ENCODE measurements at regions not wholly inside any gene's neighbourhood (a gene's known extent, or its start where the extent isn't known, plus 50 kb on each side); places are given as distances from the start of the nearest gene placed in this dataset.

GRCh38 chr14:30805284-30805683, 69.1 kb upstream of the COCH start:
- Histone ChIP-seq H3K27me3 (ENCODE audit: insufficient read depth, low read length) (no peaks in the 10 kb centered on the region), H3K27ac (ENCODE audit: low read depth, low read length) (no peak overlapping the region), H3K79me2 (ENCODE audit: insufficient read depth, low read length) (no peaks in the 10 kb centered on the region), H3K4me1 (ENCODE audit: control insufficient read depth in 1 of 2, insufficient read depth in 2 of 2, low read length in 2 of 2) (no peaks in the 10 kb centered on the region), H3K4me2 (ENCODE audit: low read length) (no peak overlapping the region), H3K9me2 (ENCODE audit: insufficient read depth) (no peaks in the 10 kb centered on the region), H3K4me3 (replicated peaks in 1 of 2; ENCODE audit: low read depth in 1 of 2, low read length in 2 of 2) (no peak overlapping the region), H2AFZ (ENCODE audit: low read depth, low read length, poor library complexity, severe bottlenecking) (no peak overlapping the region), H3K9me3 (ENCODE audit: control insufficient read depth in 1 of 2, insufficient read depth in 1 of 2, low read depth in 1 of 2, low read length in 2 of 2) (no peaks in the 10 kb centered on the region), H3K36me3 (ENCODE audit: control insufficient read depth in 1 of 2, insufficient read depth in 2 of 2, low read length in 2 of 2) (no peaks in the 10 kb centered on the region), H4K20me1 (ENCODE audit: insufficient read depth) (no peaks in the 10 kb centered on the region), H3K9ac (ENCODE audit: low read length) (no peak overlapping the region)
- POLR2A ChIA-PET: no interaction called here
- CTCF ChIA-PET: no interaction called here
- intact Hi-C loops (cut with micrococcal nuclease): no loop called here
- ATAC-seq: no peak
- DNase-seq (ENCODE audit: low read depth, low spot score): no peak
- RAD21 ChIA-PET (ENCODE audit: low non-redundant PET in 1 of 2, low total read pairs in 2 of 2, uncharacterized antibody in 2 of 2, unreplicated experiment in 2 of 2): no interaction called here
- BruUV-seq (replicated peaks): no TSS peak
- no peak for TF ChIP-seq RAD21 (IDR thresholded peaks at IDR 0.05; ENCODE audit: low read depth)
- TF ChIP-seq CEBPB (IDR thresholded peaks at IDR 0.05; ENCODE audit: low read depth): no peak
- no peak for TF ChIP-seq EGR1 (IDR thresholded peaks at IDR 0.05; ENCODE audit: low read depth)

DNA sequence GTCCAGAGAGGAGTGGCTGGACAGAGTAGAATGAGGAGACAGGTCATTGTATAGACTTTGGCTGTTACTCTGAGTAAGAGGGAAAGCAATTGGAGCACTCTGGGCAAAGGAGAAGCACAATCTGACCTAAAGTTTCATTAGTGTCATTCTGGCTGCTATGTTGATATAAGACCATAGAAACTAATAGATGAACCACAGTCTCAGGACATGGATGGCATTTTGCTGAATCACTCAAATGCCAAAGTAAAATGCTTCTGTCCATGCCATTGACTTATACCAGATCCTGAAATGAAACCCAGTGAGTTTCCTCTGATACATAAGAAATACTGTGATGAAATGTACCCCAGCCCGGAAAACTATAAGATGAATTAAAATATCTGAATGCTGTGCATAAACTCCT, 65.8 kb upstream of the COCH start:
- ATAC-seq (no peak), DNase-seq (ENCODE audit: low read depth, low spot score) (no peak)
- ChIA-PET RAD21 (ENCODE audit: low non-redundant PET in 1 of 2, low total read pairs in 2 of 2, uncharacterized antibody in 2 of 2, unreplicated experiment in 2 of 2) (no interaction called here), POLR2A (no interaction called here), CTCF (no interaction called here)
- Histone ChIP-seq H4K20me1 (ENCODE audit: insufficient read depth) (no peaks in the 10 kb centered on the region), H3K9me3 (ENCODE audit: control insufficient read depth in 1 of 2, insufficient read depth in 1 of 2, low read depth in 1 of 2, low read length in 2 of 2) (no peaks in the 10 kb centered on the region), H3K79me2 (ENCODE audit: insufficient read depth, low read length) (no peaks in the 10 kb centered on the region), H3K4me2 (ENCODE audit: low read length) (no peak overlapping the region), H3K4me1 (ENCODE audit: control insufficient read depth in 1 of 2, insufficient read depth in 2 of 2, low read length in 2 of 2) (no peaks in the 10 kb centered on the region), H3K9ac (ENCODE audit: low read length) (no peak overlapping the region), H2AFZ (ENCODE audit: low read depth, low read length, poor library complexity, severe bottlenecking) (peak overlapping the region; percentile 2), H3K27me3 (ENCODE audit: insufficient read depth, low read length) (no peaks in the 10 kb centered on the region), H3K36me3 (ENCODE audit: control insufficient read depth in 1 of 2, insufficient read depth in 2 of 2, low read length in 2 of 2) (no peaks in the 10 kb centered on the region), H3K9me2 (ENCODE audit: insufficient read depth) (no peaks in the 10 kb centered on the region), H3K27ac (ENCODE audit: low read depth, low read length) (no peak overlapping the region), H3K4me3 (replicated peaks in 1 of 2; ENCODE audit: low read depth in 1 of 2, low read length in 2 of 2) (no peak overlapping the region)
- no TSS peak for BruUV-seq (replicated peaks)
- no peak for TF ChIP-seq SIN3A (IDR thresholded peaks at IDR 0.05; ENCODE audit: low read depth)
- TF ChIP-seq JUND (IDR thresholded peaks at IDR 0.05): no peak
- TF ChIP-seq CBX3 (IDR thresholded peaks at IDR 0.05; ENCODE audit: low read depth): no peak
- TF ChIP-seq, protein P1, sequence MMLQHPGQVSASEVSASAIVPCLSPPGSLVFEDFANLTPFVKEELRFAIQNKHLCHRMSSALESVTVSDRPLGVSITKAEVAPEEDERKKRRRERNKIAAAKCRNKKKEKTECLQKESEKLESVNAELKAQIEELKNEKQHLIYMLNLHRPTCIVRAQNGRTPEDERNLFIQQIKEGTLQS (IDR thresholded peaks at IDR 0.05): no peak
- TF ChIP-seq YY1 (IDR thresholded peaks at IDR 0.05; ENCODE audit: extremely low read depth, insufficient replicate concordance, low read depth, low read length): no peak
- TF ChIP-seq EZH2 (IDR thresholded peaks at IDR 0.05): no peak
- no peak for TF ChIP-seq SP1 (IDR thresholded peaks at IDR 0.05; ENCODE audit: low read depth)
- TF ChIP-seq ELF1 (IDR thresholded peaks at IDR 0.05; ENCODE audit: borderline replicate concordance, low read depth): no peak
- no peak for TF ChIP-seq EGR1 (IDR thresholded peaks at IDR 0.05; ENCODE audit: low read depth)
- no peak for TF ChIP-seq RAD21 (IDR thresholded peaks at IDR 0.05; ENCODE audit: low read depth)
- TF ChIP-seq, protein P2, sequence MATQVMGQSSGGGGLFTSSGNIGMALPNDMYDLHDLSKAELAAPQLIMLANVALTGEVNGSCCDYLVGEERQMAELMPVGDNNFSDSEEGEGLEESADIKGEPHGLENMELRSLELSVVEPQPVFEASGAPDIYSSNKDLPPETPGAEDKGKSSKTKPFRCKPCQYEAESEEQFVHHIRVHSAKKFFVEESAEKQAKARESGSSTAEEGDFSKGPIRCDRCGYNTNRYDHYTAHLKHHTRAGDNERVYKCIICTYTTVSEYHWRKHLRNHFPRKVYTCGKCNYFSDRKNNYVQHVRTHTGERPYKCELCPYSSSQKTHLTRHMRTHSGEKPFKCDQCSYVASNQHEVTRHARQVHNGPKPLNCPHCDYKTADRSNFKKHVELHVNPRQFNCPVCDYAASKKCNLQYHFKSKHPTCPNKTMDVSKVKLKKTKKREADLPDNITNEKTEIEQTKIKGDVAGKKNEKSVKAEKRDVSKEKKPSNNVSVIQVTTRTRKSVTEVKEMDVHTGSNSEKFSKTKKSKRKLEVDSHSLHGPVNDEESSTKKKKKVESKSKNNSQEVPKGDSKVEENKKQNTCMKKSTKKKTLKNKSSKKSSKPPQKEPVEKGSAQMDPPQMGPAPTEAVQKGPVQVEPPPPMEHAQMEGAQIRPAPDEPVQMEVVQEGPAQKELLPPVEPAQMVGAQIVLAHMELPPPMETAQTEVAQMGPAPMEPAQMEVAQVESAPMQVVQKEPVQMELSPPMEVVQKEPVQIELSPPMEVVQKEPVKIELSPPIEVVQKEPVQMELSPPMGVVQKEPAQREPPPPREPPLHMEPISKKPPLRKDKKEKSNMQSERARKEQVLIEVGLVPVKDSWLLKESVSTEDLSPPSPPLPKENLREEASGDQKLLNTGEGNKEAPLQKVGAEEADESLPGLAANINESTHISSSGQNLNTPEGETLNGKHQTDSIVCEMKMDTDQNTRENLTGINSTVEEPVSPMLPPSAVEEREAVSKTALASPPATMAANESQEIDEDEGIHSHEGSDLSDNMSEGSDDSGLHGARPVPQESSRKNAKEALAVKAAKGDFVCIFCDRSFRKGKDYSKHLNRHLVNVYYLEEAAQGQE (IDR thresholded peaks at IDR 0.05; ENCODE audit: low read depth): no peak
- intact Hi-C loops (cut with micrococcal nuclease): no loop called here

Data from HCT116 (cell line).